ENCODE measurements at regions not wholly inside any gene's neighbourhood (a gene's known extent, or its start where the extent isn't known, plus 50 kb on each side); places are given as distances from the start of the nearest gene placed in this dataset.

- TF ChIP-seq CTCF (IDR thresholded peaks at IDR 0.05) = no peak
- no peak for TF ChIP-seq JUN (IDR thresholded peaks at IDR 0.05)
- no peak for TF ChIP-seq POLR2A (IDR thresholded peaks at IDR 0.05; ENCODE audit: low read length)
- no peak for TF ChIP-seq RNF2 (IDR thresholded peaks at IDR 0.05; ENCODE audit: borderline replicate concordance, low read depth)
Observed at GRCh38 chr16:61374071-61374470, 662.2 kb downstream of the CDH8 start.
